GM18517 (cell line): ENCODE measurements at regions not wholly inside any gene's neighbourhood (a gene's known extent, or its start where the extent isn't known, plus 50 kb on each side); places are given as distances from the start of the nearest gene placed in this dataset.
"Not testable (repeated sequence)": the region's sequence is repeated elsewhere in the genome, so short reads cannot be mapped to it uniquely, and the experiment has no call there.

Experiments
- ATAC-seq: cut with Tn5 transposase; IDR thresholded peaks from one replicate; pipeline ENCODE4 v1.9.1; 2021; ENCODE audit warnings: mild to moderate bottlenecking, moderate library complexity; ENCODE audit not compliant: unreplicated experiment

- no peak for ATAC-seq
These were observed 553.3 kb upstream of the USP24 start for GRCh38 chr1:55768327-55768952.

DNA sequence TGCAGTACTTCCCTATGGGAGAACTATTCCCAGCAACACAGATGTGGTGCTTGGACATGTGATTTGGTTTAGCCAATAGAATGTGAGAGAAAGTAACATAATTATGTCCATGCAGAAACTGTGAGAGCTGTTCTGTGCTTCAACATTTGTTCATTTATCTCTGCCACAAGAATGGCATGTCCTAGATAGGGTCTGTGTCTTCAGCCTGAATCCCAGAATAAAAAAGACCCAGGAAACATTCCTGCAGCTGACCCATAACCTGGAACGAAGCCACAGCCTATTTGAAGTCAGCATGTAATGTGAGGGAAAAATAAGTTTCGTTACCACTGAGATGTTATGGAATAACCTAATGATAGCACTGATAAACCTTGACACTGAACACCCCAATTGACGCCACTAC is 552.0 kb upstream of the USP24 start:
- ATAC-seq = no peak

DNA sequence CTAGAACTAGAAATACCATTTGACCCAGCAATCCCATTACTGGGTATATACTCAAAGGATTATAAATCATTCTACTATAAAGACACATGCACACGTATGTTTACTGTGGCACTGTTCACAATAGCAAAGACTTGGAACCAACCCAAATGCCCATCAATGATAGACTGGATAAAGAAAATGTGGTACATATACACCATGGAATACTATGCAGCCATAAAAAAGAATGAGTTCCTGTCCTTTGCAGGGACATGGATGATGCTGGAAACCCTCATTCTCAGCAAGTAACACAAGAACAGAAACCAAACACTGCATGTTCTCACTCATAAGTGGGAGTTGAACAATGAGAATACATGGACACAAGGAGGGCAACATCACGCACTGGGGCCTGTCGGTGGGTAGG is 550.3 kb upstream of the USP24 start:
- not testable (repeated sequence) for ATAC-seq

GRCh38 chr1:55751776-55752175 is 536.6 kb upstream of the USP24 start:
- ATAC-seq = no peak

DNA sequence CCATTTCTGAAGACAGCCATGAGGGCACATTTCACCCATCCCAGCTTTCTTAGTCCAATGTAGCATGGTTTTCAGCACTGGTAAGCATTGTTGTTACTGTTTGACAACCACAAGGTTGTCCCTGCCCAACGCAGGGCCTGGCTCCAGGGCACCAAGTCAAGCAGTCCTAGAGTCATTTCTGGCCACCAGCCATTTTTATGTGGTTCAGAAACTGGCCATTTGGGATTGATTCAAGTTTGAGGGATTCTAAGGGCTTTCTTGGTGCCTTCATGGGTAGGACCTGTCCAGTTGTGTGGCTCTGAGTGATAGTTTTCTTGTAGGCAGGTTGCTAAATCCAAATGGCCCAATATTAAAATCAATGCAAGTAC is 535.4 kb upstream of the USP24 start:
- ATAC-seq = no peak

GRCh38 chr1:55749975-55750627 is 534.9 kb upstream of the USP24 start:
- no peak for ATAC-seq

GRCh38 chr1:55747408-55747841 is 532.3 kb upstream of the USP24 start:
- no peak for ATAC-seq

GRCh38 chr1:55746710-55747109 is 531.5 kb upstream of the USP24 start:
- ATAC-seq = no peak

DNA sequence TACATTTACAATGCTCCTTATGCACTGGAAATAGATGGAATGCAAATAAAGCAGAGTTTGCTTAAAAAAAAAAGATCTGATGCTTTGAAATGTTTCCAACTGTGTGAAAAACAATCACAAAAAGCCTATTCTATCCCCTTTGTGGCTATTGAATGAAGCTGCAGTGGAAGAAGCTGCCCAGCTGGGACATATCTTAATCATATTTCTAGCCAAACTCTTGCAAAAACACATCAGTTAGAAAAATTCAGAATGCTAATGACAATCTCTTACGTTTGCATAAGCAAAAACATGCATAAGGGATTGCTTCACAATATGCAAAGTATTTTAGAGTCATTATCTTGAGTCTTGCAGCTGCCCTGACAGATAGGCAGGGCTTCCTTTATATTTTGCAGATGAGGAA is 526.4 kb upstream of the USP24 start:
- ATAC-seq = no peak

DNA sequence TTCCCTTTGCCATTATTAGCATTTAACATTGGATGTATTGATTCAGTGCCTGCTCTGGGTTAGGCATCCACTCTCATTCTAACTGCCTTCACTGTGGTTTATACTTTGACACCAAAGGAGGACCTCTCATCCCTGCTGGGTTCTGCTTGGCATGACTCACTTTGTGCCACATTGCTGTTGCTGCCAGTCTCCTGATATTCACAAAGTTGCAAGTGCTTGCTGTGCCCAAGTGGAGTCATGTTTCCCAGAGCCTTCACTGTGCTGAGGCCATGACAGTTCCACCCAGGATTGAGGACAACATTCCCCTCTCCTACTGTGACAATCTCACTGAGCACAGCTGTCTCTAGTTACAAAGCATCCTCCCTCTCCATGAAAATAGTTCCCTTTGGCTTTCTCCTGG is 519.9 kb upstream of the USP24 start:
- ATAC-seq = no peak

GRCh38 chr1:55726994-55727393 is 511.8 kb upstream of the USP24 start:
- no peak for ATAC-seq

DNA sequence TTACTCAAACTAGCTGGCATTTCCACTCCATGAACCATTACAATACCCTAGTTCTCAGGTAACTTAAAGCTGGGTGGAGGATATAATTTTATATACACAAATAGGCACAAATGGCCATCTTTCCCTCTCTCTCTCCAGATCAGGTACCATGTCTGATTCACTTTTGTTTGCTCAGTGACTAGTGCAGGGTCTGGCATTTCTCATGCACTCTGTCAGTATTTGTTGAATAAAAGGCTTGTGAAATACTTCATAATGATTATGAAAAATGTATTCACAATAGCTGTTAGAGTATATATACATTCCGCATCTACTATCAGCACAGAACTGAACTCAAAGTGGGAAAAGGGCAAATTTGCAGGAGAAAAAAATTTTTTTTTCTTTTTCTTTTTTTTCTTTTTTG is 510.2 kb upstream of the USP24 start:
- ATAC-seq = no peak

DNA sequence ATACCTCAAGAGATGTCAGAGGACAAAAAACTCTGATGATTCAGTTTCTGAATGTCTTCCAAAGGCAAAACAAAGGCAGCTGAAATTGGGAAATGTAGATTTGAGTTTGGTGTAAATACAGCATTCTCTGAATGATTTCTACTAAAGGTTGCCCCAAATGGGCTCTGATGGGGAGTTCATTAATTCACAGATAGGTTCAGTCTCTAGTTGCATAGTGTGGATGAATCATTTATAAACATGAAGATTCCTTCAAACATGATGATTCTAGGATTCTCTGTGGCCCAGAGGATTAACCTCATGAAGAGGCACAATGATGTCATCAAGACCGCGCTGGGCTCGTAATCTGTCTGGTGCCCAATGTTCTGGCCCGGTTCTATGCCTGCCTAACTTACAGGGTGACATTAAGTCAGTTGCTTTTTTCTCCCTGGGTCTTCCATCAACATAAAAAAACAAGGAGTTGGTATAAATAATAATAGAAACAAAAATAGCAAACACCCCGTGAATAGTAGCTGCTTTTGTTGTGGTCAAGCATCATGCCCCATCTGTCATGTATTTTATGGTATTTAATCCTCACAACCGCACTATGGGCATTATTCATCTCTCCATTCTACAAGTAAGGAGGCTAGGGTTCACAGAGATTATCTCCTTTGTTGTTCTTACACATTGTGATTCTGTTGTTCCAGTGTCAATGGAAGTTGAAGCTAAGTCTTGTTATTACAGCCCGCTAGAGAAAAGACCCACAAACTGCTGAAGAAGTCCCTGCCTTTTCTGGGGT is 509.6 kb upstream of the USP24 start:
- no peak for ATAC-seq

GRCh38 chr1:55723001-55723400 is 507.8 kb upstream of the USP24 start:
- ATAC-seq = no peak

GRCh38 chr1:55720261-55720660 is 505.1 kb upstream of the USP24 start:
- ATAC-seq = no peak

DNA sequence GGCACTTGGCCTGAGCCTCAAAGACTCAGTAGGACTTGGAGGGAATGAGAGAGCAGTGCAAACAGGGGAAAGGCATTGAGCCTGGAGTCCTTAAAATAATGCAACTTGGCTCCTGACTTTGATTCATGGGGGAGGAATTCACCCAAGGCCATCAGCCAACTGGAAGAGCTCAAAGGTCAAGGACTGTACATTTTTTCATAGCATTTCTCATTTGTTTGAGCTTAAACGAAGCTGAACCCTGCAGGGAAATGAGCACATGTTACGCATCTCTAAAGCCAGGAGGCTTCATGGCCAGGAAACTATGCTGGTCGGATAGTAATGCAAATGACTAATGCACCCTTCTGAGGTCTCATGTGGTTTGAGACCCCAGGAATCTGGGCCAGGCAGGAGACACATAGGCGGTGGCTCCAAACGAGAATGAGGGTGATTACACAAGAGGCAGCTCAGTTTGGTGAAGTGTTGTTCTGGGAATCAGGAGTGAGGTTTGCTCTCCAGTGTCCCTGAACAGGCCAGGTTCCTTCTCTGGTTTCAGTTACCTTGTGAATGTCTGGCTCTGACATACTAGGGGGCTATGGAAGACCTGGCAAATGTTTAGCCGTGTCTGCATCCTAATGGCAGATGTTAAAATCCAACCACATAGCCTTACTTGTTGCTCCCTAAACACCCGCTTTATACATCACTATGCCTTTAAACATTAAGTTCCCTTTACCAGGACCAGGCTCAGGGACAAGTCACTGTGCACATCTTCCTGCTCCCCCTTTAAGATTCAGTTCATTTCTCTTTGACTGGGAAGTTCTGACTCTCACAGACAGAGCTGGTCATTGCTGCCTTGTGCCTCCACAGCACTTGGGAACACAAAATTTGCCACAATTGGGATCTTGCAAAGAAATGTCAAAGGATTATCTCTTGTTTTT is 503.9 kb upstream of the USP24 start:
- no peak for ATAC-seq

DNA sequence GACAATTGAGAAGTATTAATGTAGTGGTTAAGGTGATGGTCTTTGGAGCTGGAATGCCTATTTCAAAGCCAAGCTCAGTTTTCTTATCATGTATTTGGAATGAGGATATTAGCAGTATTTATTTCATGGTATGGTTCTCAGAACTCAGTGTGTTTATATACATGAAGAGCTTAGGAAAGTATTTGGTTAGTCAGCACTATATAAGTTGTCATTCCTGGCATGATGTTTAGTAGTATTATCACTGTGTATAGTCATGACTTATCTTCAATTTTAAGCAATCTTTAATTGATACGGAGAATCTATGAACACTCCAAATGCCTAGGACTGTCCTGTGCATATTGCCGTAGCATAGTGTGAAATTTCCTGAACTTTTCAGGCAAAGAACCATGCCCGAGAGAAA is 501.9 kb upstream of the USP24 start:
- ATAC-seq = no peak

- ATAC-seq = no peak
These were observed 501.4 kb upstream of the USP24 start for GRCh38 chr1:55716610-55717009.

GRCh38 chr1:55716151-55716550 is 501.0 kb upstream of the USP24 start:
- no peak for ATAC-seq

DNA sequence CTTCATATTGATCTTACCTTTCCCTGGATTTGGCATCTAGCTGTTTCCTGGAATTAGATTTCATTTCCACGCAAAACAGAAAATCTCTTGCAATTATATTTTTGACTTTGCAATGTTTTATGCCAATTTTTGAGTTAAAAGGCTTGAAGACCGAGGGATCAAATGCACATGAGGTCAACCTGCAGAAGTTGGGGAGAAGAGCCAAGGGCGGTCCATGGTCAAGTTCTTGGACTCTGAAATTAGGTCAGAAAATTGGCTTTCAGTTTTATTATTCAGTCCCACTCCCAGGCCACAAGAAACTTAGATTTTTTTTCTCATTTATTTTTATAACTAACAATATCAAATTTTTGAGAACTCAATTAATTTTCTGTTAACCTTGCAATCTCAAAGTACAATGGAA is 499.1 kb upstream of the USP24 start:
- no peak for ATAC-seq

DNA sequence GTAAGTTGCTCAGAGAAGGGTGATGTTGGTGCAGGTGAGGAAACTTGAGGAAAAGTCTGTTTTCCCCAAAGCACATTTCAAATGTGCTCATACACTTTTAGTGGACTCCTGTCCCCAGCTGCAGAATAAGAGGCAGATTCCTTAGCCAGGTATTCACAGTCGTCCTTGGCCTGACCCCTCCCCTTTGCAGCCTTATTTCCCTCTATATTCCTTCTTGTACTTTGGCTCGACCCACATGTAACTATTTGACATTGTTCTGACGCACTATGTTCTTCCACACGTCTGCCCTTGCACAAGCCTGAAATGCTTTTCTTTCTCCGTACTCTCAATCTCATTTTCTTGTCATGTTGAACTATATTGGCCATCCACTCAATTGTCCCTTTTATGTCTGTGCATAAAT is 498.4 kb upstream of the USP24 start:
- ATAC-seq = no peak
